Mesenchymal stem cell (in vitro differentiated cells and primary cell): ENCODE measurements at regions not wholly inside any gene's neighbourhood (a gene's known extent, or its start where the extent isn't known, plus 50 kb on each side); places are given as distances from the start of the nearest gene placed in this dataset.

Experiments
- DNase-seq: peaks from one replicate; pipeline ENCODE4 v3.0.0-alpha.2; 2013
- H2AFZ ChIP-seq: one replicate; pipeline ENCODE4 v1.6.1; 2013; ENCODE audit warnings: low read depth, mild to moderate bottlenecking, control low read depth, inconsistent platforms, low read length, moderate library complexity
- H2AK5ac ChIP-seq: 2 replicates; pipeline ENCODE4 v1.6.1; 2013; ENCODE audit warnings: low read length, moderate library complexity, mild to moderate bottlenecking, inconsistent platforms; ENCODE audit not compliant: severe bottlenecking
- H2BK120ac ChIP-seq: one replicate; pipeline ENCODE4 v1.6.1; 2013; ENCODE audit warnings: low read depth, mild to moderate bottlenecking, inconsistent platforms, low read length, moderate library complexity
- H2BK12ac ChIP-seq, 2 experiments: one replicate each; pipeline ENCODE4 v1.6.1; 2013; ENCODE audit warnings: inconsistent platforms in 2 of 2, low read length in 2 of 2, mild to moderate bottlenecking in 2 of 2, moderate library complexity in 2 of 2, control low read depth in 1 of 2
- H2BK15ac ChIP-seq: one replicate; pipeline ENCODE4 v1.6.1; 2013; ENCODE audit warnings: mild to moderate bottlenecking, low read depth, inconsistent platforms; ENCODE audit not compliant: poor library complexity, severe bottlenecking
- H2BK5ac ChIP-seq: 2 replicates; pipeline ENCODE4 v1.6.1; 2013; ENCODE audit warnings: low read depth, mild to moderate bottlenecking, low read length, control low read depth, inconsistent platforms; ENCODE audit not compliant: poor library complexity, severe bottlenecking
- H3K14ac ChIP-seq, 2 experiments: one replicate each; pipeline ENCODE4 v1.6.1; 2013; ENCODE audit warnings: inconsistent platforms in 2 of 2, low read length in 2 of 2, control low read depth in 1 of 2, mild to moderate bottlenecking in 1 of 2, moderate library complexity in 1 of 2
- H3K18ac ChIP-seq, 2 experiments: one replicate each; pipeline ENCODE4 v1.6.1; 2013; ENCODE audit warnings: inconsistent platforms in 2 of 2, low read length in 2 of 2, control low read depth in 1 of 2, low read depth in 1 of 2, mild to moderate bottlenecking in 1 of 2
- H3K23ac ChIP-seq, 2 experiments: one replicate each; pipeline ENCODE4 v1.6.1; 2013; ENCODE audit warnings: inconsistent platforms in 2 of 2, low read length in 2 of 2, mild to moderate bottlenecking in 2 of 2, moderate library complexity in 2 of 2, control low read depth in 1 of 2
- H3K27ac ChIP-seq: 2 replicates; pipeline ENCODE4 v1.5.1; 2013; ENCODE audit warnings: mild to moderate bottlenecking, moderate library complexity, low read length, control low read depth, inconsistent platforms; ENCODE audit not compliant: poor library complexity, severe bottlenecking
- H3K27me3 ChIP-seq, 2 experiments: 2 replicates each; pipeline versions ENCODE4 v1.6.1 to v1.7.0; 2013; ENCODE audit warnings: low read length in 2 of 2, mild to moderate bottlenecking in 2 of 2, moderate library complexity in 2 of 2, control low read depth in 1 of 2, inconsistent platforms in 1 of 2; ENCODE audit not compliant: control insufficient read depth in 1 of 2, insufficient read depth in 1 of 2
- H3K36me3 ChIP-seq, 2 experiments: 2 replicates each; pipeline versions ENCODE4 v1.6.1 to v1.7.0; 2013; ENCODE audit warnings: low read length in 2 of 2, control low read depth in 1 of 2, inconsistent platforms in 1 of 2, low read depth in 1 of 2, mild to moderate bottlenecking in 1 of 2; ENCODE audit not compliant: insufficient read depth in 2 of 2, control insufficient read depth in 1 of 2
- H3K4ac ChIP-seq, 2 experiments: one replicate each; pipeline ENCODE4 v1.6.1; 2013; ENCODE audit warnings: inconsistent platforms in 2 of 2, low read length in 2 of 2, mild to moderate bottlenecking in 2 of 2, moderate library complexity in 2 of 2, control low read depth in 1 of 2, low read depth in 1 of 2
- H3K4me1 ChIP-seq: 2 replicates; pipeline ENCODE4 v1.6.1; 2013; ENCODE audit warnings: low read depth, low read length, control low read depth; ENCODE audit not compliant: control insufficient read depth, insufficient read depth
- H3K4me2 ChIP-seq: 2 replicates; pipeline ENCODE4 v1.6.1; 2013; ENCODE audit warnings: low read length, mild to moderate bottlenecking, inconsistent platforms; ENCODE audit not compliant: poor library complexity, severe bottlenecking
- H3K4me3 ChIP-seq, 2 experiments: 2 replicates each; pipeline versions ENCODE4 v1.5.1 to v1.7.0; 2013; ENCODE audit warnings: low read length in 2 of 2, mild to moderate bottlenecking in 2 of 2, control low read depth in 1 of 2, low read depth in 1 of 2; ENCODE audit not compliant: insufficient read depth in 1 of 2
- H3K79me1 ChIP-seq: replicated peaks from 2 replicates; pipeline ENCODE4 v1.6.1; 2013; ENCODE audit warnings: mild to moderate bottlenecking, control low read depth, low read length, inconsistent platforms; ENCODE audit not compliant: poor library complexity, severe bottlenecking
- H3K9ac ChIP-seq: 2 replicates; pipeline ENCODE4 v1.7.0; 2013; ENCODE audit warnings: mild to moderate bottlenecking, low read length, moderate library complexity
- H3K9me3 ChIP-seq: 2 replicates; pipeline ENCODE4 v1.7.0; 2013; ENCODE audit warnings: mild to moderate bottlenecking, low read length; ENCODE audit not compliant: control insufficient read depth
- H4K8ac ChIP-seq: one replicate; pipeline ENCODE4 v1.6.1; 2013; ENCODE audit warnings: inconsistent platforms, mild to moderate bottlenecking, low read length, moderate library complexity
- H4K91ac ChIP-seq: one replicate; pipeline ENCODE4 v1.6.1; 2013; ENCODE audit warnings: mild to moderate bottlenecking, low read length, inconsistent platforms
- WGBS: methylation state at CpG from one replicate; pipeline ENCODE4 v1.1.7; 2013; ENCODE audit warnings: mixed read lengths; 5-methylcytosine and 5-hydroxymethylcytosine counted together

DNA sequence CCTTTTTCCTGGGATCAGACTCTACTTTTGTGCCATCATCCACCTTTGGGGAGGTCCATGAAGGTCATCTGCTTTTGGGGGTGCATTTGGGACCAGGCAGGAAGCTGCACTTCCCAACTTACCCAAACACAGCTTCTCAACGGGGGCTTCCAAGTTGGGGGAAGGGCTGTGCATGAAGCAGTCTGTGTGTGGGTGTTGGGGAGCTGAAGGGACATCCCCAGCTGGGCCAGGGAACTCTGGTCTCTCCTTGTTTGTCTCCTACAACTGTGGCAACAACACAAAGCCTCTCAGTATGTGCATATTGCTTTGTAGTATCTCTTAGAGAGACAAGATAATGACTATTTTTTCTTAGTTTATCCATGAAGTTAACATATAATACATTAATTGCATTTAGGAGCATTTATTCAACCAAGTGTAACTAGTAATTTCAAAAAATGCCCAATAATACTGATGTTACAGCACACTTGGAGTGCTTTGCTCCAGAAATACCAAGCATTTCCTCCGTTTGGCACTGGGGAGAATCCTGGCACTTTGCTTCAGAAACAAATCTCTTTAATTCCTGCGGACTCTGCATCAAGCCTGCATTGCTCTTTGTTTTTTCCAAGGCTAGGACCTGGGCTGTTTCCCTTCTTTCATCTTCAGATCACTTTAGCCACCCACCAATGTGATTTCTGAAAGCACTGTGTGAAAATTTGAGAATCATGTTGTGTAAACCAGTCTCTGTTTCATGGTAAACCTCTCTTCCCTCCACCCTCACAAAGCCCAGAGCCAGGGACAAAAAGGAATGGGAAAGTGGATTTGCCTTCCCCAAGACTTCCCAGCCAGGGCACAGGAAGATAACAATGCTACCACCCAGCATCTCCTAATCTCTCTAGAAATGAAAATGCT, 126.2 kb upstream of the PFN2 start:
- peak overlapping the region; percentile 18 to 47 for H2BK12ac ChIP-seq
- no peaks in the 10 kb centered on the region for H3K36me3 ChIP-seq
- no peak overlapping the region for H3K23ac ChIP-seq
- no peak overlapping the region for H3K4ac ChIP-seq
- DNase-seq: no peak
- no peak overlapping the region for H2AFZ ChIP-seq
- peak overlapping the region; percentile 55 for H4K8ac ChIP-seq
- 72% methylated on average over 2 of the region's 3 CpGs for WGBS
- H4K91ac ChIP-seq: no peak overlapping the region
- peak overlapping the region; percentile 59 for H3K27ac ChIP-seq
- peak overlapping the region; percentile 39 to 48 for H3K18ac ChIP-seq
- H3K4me1 ChIP-seq: peaks cover 15% of the 10 kb centered on the region
- H3K9ac ChIP-seq: peak overlapping the region; percentile 8
- H2BK120ac ChIP-seq: no peak overlapping the region
- H3K4me3 ChIP-seq: peak overlapping the region in 1 of 2 experiments; percentile 28
- no peaks in the 10 kb centered on the region for H3K79me1 ChIP-seq
- no peak overlapping the region for H2BK5ac ChIP-seq
- no peak overlapping the region for H3K14ac ChIP-seq
- H3K27me3 ChIP-seq: no peaks in the 10 kb centered on the region
- H2AK5ac ChIP-seq: peak overlapping the region; percentile 86
- H2BK15ac ChIP-seq: no peak overlapping the region
- no peaks in the 10 kb centered on the region for H3K9me3 ChIP-seq
- no peak overlapping the region for H3K4me2 ChIP-seq

DNA sequence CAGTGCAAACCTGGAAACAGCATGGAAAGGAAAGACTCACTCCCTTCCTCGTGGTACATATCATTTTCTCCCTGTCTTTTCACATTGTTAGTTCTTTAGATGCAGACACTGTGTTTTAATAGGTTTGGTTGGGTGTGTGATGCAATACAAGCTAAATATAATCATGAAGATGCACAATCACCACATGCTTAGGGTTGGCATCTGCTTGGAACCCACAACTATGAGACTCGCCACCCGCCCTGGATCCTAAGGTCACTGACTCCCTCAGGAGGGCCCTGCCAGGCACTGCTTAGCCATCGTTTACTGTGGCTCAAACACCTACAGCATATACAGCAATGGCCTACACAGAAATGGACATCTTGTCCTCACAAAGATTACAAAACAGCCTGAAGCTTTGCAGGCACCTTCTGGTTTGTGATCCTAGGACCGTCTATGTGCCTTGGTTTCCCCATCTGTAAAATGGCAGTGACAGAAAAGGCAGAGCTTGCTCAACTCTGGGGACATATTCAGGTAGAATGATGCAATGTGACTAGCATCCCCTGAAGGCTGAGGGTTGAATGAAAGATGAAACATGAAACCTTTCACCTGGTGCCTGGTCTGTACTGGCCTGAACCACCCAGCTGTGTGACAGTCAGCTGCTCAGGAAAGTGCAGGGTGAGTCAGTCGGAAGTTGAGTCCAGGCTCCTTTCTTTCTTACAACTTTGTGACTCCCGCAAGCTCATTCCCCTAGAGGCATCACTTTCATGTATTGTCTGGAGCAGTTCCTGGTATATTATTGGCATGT, 123.6 kb upstream of the PFN2 start:
- Histone ChIP-seq H4K91ac (no peak overlapping the region), H2BK5ac (no peak overlapping the region), H3K9ac (no peak overlapping the region), H2AK5ac (no peak overlapping the region), H3K14ac (no peak overlapping the region), H3K4me1 (peaks cover 20% of the 10 kb centered on the region), H4K8ac (no peak overlapping the region), H3K4me3 (no peak overlapping the region), H3K23ac (no peak overlapping the region), H3K36me3 (no peaks in the 10 kb centered on the region), H3K27ac (peak overlapping the region; percentile 30), H2BK12ac (no peak overlapping the region), H3K4me2 (no peak overlapping the region), H2BK15ac (peak overlapping the region; percentile 26), H3K27me3 (no peaks in the 10 kb centered on the region), H3K79me1 (no peaks in the 10 kb centered on the region), H3K9me3 (no peaks in the 10 kb centered on the region), H3K18ac (peak overlapping the region; percentile 6 to 45), H2BK120ac (no peak overlapping the region), H3K4ac (peak overlapping the region in 1 of 2 experiments; percentile 13), H2AFZ (no peak overlapping the region)
- DNase-seq: peak; percentile 43
- WGBS: 87% methylated on average over 6 of the region's 7 CpGs

DNA sequence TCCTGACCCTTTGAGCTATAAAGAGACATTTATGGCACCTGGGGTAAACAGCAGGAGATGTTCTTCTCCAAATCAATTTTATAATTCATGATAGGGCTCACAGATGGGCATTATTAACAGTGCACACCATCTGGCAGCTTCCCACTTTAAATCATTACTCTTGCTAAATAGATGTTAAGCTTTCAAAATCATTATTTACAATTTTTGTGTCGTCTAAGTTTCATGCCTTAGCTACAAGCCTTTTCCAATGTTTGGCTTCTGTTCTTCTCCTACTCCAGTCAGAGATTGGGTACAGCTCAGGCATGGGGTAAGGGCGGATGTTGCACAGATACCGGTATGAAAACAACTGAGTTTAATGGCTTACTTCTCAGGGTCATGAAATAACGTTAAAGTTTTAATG, 120.9 kb upstream of the PFN2 start:
- Histone ChIP-seq H3K9me3 (no peaks in the 10 kb centered on the region), H2BK15ac (no peak overlapping the region), H3K4ac (no peak overlapping the region), H4K91ac (no peak overlapping the region), H3K4me3 (no peak overlapping the region), H3K4me2 (no peak overlapping the region), H2BK120ac (no peak overlapping the region), H3K23ac (no peak overlapping the region), H3K79me1 (no peaks in the 10 kb centered on the region), H2AK5ac (no peak overlapping the region), H3K14ac (no peak overlapping the region), H3K27ac (no peak overlapping the region), H2BK5ac (no peak overlapping the region), H3K36me3 (no peaks in the 10 kb centered on the region), H3K4me1 (peaks cover 13% of the 10 kb centered on the region), H2AFZ (no peak overlapping the region), H3K27me3 (no peaks in the 10 kb centered on the region), H2BK12ac (no peak overlapping the region), H3K9ac (no peak overlapping the region), H3K18ac (no peak overlapping the region), H4K8ac (no peak overlapping the region)
- WGBS: 93% methylated on average over 4 of the region's 4 CpGs
- DNase-seq: no peak

DNA sequence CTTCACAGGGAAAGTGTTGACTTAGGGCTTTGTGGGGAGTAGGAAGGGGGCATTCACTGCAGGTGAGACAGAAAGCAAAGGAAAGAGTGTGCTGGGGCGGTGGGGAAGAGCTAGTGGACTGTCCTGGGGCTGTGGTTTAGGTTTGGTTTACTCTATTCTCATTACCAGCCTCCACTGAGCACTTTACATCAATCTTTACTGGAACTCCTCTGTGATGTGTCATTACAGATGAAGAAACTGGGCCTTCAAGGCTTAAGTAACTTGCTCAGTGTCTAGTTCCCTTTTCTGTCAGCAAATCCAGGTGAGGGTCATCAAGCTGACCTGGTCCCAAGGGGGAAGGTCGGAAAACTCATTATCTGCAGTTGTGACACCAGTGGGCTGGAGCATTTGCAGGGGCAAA, 120.2 kb upstream of the PFN2 start:
- no peak overlapping the region for H3K23ac ChIP-seq
- peak; percentile 38 for DNase-seq
- H3K4me1 ChIP-seq: peaks cover 11% of the 10 kb centered on the region
- no peak overlapping the region for H3K27ac ChIP-seq
- H3K9ac ChIP-seq: no peak overlapping the region
- no peak overlapping the region for H2BK5ac ChIP-seq
- no peak overlapping the region for H4K8ac ChIP-seq
- no peak overlapping the region for H3K4me2 ChIP-seq
- no peaks in the 10 kb centered on the region for H3K27me3 ChIP-seq
- H2AK5ac ChIP-seq: no peak overlapping the region
- H2BK120ac ChIP-seq: no peak overlapping the region
- no peak overlapping the region for H3K4me3 ChIP-seq
- peak overlapping the region in 1 of 2 experiments; percentile 47 for H3K18ac ChIP-seq
- peak overlapping the region in 1 of 2 experiments; percentile 10 for H3K4ac ChIP-seq
- no peak overlapping the region for H2AFZ ChIP-seq
- no peaks in the 10 kb centered on the region for H3K9me3 ChIP-seq
- H3K79me1 ChIP-seq: no peaks in the 10 kb centered on the region
- H3K36me3 ChIP-seq: no peaks in the 10 kb centered on the region
- 85% methylated on average over 1 of the region's 2 CpGs for WGBS
- H4K91ac ChIP-seq: no peak overlapping the region
- H3K14ac ChIP-seq: no peak overlapping the region
- H2BK15ac ChIP-seq: no peak overlapping the region
- H2BK12ac ChIP-seq: no peak overlapping the region
